ENCODE measurements at regions not wholly inside any gene's neighbourhood (a gene's known extent, or its start where the extent isn't known, plus 50 kb on each side); places are given as distances from the start of the nearest gene placed in this dataset.

- TF ChIP-seq SP1 (IDR thresholded peaks at IDR 0.05) (no peak), NFRKB (IDR thresholded peaks at IDR 0.05) (no peak), FOXA1 (IDR thresholded peaks at IDR 0.05) (no peak), HDGF (IDR thresholded peaks at IDR 0.05; ENCODE audit: borderline replicate concordance) (no peak), BHLHE40 (IDR thresholded peaks at IDR 0.05; ENCODE audit: borderline replicate concordance) (no peak), L3MBTL2 (conservative IDR thresholded peaks at IDR 0.05) (no peak), ARNT (IDR thresholded peaks at IDR 0.05) (no peak), FOXM1 (IDR thresholded peaks at IDR 0.05; ENCODE audit: borderline replicate concordance) (no peak), FOXK2 (IDR thresholded peaks at IDR 0.05) (no peak), LEF1 (IDR thresholded peaks at IDR 0.05; ENCODE audit: borderline replicate concordance) (no peak)
These were observed 270.2 kb upstream of the IGFBP3 start for GRCh38 chr7:46191296-46191695.

Data from HEK293T (cell line).